Spleen (tissue), 11 donors: ENCODE measurements at regions not wholly inside any gene's neighbourhood (a gene's known extent, or its start where the extent isn't known, plus 50 kb on each side); places are given as distances from the start of the nearest gene placed in this dataset.

ENCODE experiments used
- DNase-seq: peaks from one replicate; pipeline ENCODE4 v3.0.0-alpha.2; 2020
- H3K27ac ChIP-seq, 8 donors: fragments of 200-600 bp; sonication (generic) in 7 of 8; 1 replicate in 4 of 8; 2 replicates in 4 of 8; pipeline versions ENCODE4 v1.5.0 to v1.8.0; 2016 to 2021; ENCODE audit warnings: inconsistent platforms in 4 of 8, mild to moderate bottlenecking in 4 of 8, moderate library complexity in 1 of 8
- H3K27me3 ChIP-seq, 7 donors: fragments of 200-600 bp; sonication (generic) in 6 of 7; replicated peaks in 1 of 7; 1 replicate in 4 of 7; 2 replicates in 3 of 7; pipeline versions ENCODE4 v1.5.0 to v1.8.0; 2016 to 2021; ENCODE audit warnings: inconsistent platforms in 3 of 7, mild to moderate bottlenecking in 1 of 7
- H3K36me3 ChIP-seq, 6 donors: fragments of 200-600 bp; sonication (generic) in 5 of 6; 1 replicate in 4 of 6; 2 replicates in 2 of 6; pipeline versions ENCODE4 v1.5.0 to v1.8.0; 2016 to 2021; ENCODE audit warnings: inconsistent platforms in 2 of 6
- H3K4me1 ChIP-seq, 6 donors: fragments of 200-600 bp; sonication (generic) in 5 of 6; 1 replicate in 3 of 6; 2 replicates in 3 of 6; pipeline versions ENCODE4 v1.5.0 to v1.8.0; 2016 to 2021; ENCODE audit warnings: inconsistent platforms in 3 of 6
- H3K4me3 ChIP-seq, 8 donors: fragments of 200-600 bp; sonication (generic) in 7 of 8; 1 replicate in 4 of 8; 2 replicates in 4 of 8; pipeline versions ENCODE4 v1.5.0 to v1.8.0; 2016 to 2021; ENCODE audit warnings: inconsistent platforms in 4 of 8, mild to moderate bottlenecking in 4 of 8, moderate library complexity in 2 of 8
- H3K9me3 ChIP-seq, 8 donors: fragments of 200-600 bp; sonication (generic) in 7 of 8; 1 replicate in 4 of 8; 2 replicates in 4 of 8; pipeline versions ENCODE4 v1.5.0 to v1.8.0; 2016 to 2021; ENCODE audit warnings: inconsistent platforms in 4 of 8
- POLR2A ChIP-seq, 3 donors: fragments of 450-650 bp; IDR thresholded peaks; one replicate each; pipeline ENCODE4 v1.5.1; 2017; ENCODE audit warnings: antibody characterized with exemption in 3 of 3, mild to moderate bottlenecking in 1 of 3
- POLR2AphosphoS5 ChIP-seq, 3 donors: sonication (generic); formaldehyde crosslinking; IDR thresholded peaks; one replicate each; pipeline ENCODE4 v1.5.1; 2017; ENCODE audit warnings: antibody characterized with exemption in 3 of 3
- WGBS, 5 donors: extraction: QIAGEN DNeasy Blood & Tissue Kit in 3 of 5; methylation state at CpG; one replicate each; pipeline versions ENCODE4 v1.1.5 to v1.1.7; 2013 to 2018; 5-methylcytosine and 5-hydroxymethylcytosine counted together
- intact Hi-C: fragments of 100-400 bp; cut with DNase I; formaldehyde crosslinking; loops from one replicate; pipeline ENCODE4 v1.15.0; 2023; ENCODE audit warnings: low total_unique reads
- TF ChIP-seq, protein P1 (sequence below), 11 experiments: fragments of 200-600 bp in 7 of 11; fragments of 450-650 bp in 4 of 11; sonication (generic) in 4 of 11; IDR thresholded peaks in 8 of 11; conservative IDR thresholded peaks in 3 of 11; 1 replicate in 7 of 11; 2 replicates in 4 of 11; pipeline versions ENCODE4 v1.4.0 to v1.8.0; 2016 to 2021; ENCODE audit warnings: antibody characterized with exemption in 11 of 11, inconsistent platforms in 4 of 11, mild to moderate bottlenecking in 1 of 11
- donor health status: healthy with polysubstance abuse.
- donor health status: DM: no; HTN: no; CAD: no; lungs with moderate emphysema.
- donor health status: DM: no; HTN: no; CAD: no.
- donor health status: Bipolar disorder and iron deficiency.
- donor health status: healthy.
- donor health status: DM: no; HTN: no; CAD: no.
- donor health status: DM: yes; HTN: yes; CAD: no.

DNA sequence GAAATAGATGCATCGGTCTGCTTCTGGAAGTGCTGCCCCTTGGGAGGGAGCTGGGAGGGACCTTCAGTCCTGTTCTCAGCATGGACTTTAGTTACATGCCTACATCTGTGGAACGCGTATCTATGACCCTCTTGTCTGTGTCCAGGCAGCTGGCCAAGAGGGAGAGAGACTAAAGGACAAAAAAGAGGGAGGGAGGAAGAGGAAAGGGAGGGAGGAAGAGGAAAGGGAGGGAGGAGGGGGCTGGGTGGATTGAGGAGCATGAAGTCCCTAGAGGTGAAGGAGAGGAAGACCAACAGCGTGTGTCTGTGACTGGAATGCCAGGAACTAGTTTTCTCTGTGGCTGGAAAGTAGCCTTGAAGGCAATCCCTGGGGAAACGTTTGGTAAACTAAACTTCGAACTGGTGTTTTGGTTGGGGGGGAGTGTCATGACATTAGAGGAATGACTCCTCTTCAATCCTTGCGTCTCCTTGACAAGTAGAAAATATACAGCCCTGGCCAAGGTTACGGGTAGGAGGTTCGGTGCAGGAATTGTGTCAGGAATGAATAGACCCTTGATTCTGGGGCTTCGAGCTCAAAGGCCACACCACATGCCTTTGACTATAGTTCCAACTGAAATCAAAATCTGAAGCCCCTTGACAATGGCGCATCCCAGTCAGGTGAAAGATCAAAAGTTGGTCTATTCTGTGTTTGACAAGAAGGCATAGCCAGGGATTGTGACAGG is 52.0 kb upstream of the PLEKHG1 start:
- Histone ChIP-seq H3K27ac (peak overlapping the region in 3 of 8 donors; percentile 9 to 28 (median 20)), H3K4me1 (peaks cover 0 to 17% (median 10%) of the 10 kb centered on the region in 6 donors), H3K4me3 (no peak overlapping the region), H3K27me3 (peaks cover 0 to 4% (median 0%) of the 10 kb centered on the region in 7 donors), H3K36me3 (no peaks in the 10 kb centered on the region), H3K9me3 (no peaks in the 10 kb centered on the region)
- 52 to 67% (median 63%) methylated on average over 11 of the region's 11 CpGs for WGBS, 5 donors
- DNase-seq: no peak
- TF ChIP-seq, protein P1, sequence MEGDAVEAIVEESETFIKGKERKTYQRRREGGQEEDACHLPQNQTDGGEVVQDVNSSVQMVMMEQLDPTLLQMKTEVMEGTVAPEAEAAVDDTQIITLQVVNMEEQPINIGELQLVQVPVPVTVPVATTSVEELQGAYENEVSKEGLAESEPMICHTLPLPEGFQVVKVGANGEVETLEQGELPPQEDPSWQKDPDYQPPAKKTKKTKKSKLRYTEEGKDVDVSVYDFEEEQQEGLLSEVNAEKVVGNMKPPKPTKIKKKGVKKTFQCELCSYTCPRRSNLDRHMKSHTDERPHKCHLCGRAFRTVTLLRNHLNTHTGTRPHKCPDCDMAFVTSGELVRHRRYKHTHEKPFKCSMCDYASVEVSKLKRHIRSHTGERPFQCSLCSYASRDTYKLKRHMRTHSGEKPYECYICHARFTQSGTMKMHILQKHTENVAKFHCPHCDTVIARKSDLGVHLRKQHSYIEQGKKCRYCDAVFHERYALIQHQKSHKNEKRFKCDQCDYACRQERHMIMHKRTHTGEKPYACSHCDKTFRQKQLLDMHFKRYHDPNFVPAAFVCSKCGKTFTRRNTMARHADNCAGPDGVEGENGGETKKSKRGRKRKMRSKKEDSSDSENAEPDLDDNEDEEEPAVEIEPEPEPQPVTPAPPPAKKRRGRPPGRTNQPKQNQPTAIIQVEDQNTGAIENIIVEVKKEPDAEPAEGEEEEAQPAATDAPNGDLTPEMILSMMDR (IDR thresholded peaks at IDR 0.05 in 8 of 11, conservative IDR thresholded peaks at IDR 0.05 in 3 of 11): peak in 1 of 11 experiments; percentile 19
- no peak for TF ChIP-seq POLR2AphosphoS5 (IDR thresholded peaks at IDR 0.05)
- intact Hi-C loops: no loop called here

DNA sequence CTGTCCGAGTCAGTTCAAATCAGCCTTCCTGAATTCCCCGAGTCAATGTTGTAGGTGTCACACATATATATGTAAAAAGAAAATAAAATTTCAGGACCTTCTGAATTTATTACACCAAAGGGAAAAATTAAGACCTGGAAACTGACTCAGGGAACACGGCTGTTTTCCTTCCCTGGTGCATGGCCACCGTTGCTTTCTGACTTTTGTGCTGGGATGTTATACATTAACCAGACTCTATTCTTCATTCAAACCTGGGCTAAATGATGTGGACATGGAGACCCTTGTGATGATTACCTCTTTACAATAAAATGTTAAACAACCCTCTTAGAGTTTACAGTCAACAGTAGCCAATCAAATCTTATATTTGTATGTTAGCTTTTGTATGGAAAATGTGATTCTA is 51.4 kb upstream of the PLEKHG1 start:
- H3K36me3 ChIP-seq: no peaks in the 10 kb centered on the region
- no peak for DNase-seq
- no peak overlapping the region for H3K4me3 ChIP-seq
- intact Hi-C loops: no loop called here
- peaks cover 0 to 4% (median 0%) of the 10 kb centered on the region in 7 donors for H3K27me3 ChIP-seq
- H3K9me3 ChIP-seq: no peaks in the 10 kb centered on the region
- peak overlapping the region in 1 of 8 donors; percentile 20 for H3K27ac ChIP-seq
- TF ChIP-seq POLR2A (IDR thresholded peaks at IDR 0.05): no peak
- TF ChIP-seq, protein P1 (IDR thresholded peaks at IDR 0.05 in 8 of 11, conservative IDR thresholded peaks at IDR 0.05 in 3 of 11): no peak
- TF ChIP-seq POLR2AphosphoS5 (IDR thresholded peaks at IDR 0.05): no peak
- 89 to 98% (median 94%) methylated on average over 4 of the region's 4 CpGs for WGBS, 5 donors
- H3K4me1 ChIP-seq: peaks cover 0 to 17% (median 10%) of the 10 kb centered on the region in 6 donors

DNA sequence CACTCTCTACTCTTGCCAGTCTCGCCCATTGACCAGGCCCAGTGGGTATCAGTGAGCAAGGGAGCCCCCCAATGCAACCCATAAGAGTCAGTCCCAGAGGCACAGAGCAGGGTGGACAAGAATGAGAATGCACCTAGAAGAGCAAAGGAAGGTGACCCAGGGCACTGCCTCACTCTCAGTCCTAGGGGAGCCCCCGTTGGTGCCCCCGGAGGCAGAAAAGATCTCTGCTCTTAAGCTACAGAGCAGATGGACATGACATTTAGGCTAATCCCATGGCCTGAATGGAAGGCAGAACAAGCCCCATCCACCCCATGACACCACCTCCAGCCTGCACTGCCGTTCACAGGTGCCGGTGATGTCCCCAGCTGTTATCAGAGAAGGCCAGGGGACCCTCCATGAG is 50.7 kb upstream of the PLEKHG1 start:
- peaks cover 0 to 17% (median 10%) of the 10 kb centered on the region in 6 donors for H3K4me1 ChIP-seq
- no peak overlapping the region for H3K27ac ChIP-seq
- H3K27me3 ChIP-seq: peaks cover 0 to 4% (median 0%) of the 10 kb centered on the region in 7 donors
- DNase-seq: no peak
- H3K9me3 ChIP-seq: no peaks in the 10 kb centered on the region
- intact Hi-C loops: no loop called here
- no peak for TF ChIP-seq POLR2AphosphoS5 (IDR thresholded peaks at IDR 0.05)
- H3K36me3 ChIP-seq: no peaks in the 10 kb centered on the region
- WGBS, 5 donors: 71 to 99% (median 93%) methylated on average over 3 to 5 of the region's 5 CpGs
- no peak overlapping the region for H3K4me3 ChIP-seq

DNA sequence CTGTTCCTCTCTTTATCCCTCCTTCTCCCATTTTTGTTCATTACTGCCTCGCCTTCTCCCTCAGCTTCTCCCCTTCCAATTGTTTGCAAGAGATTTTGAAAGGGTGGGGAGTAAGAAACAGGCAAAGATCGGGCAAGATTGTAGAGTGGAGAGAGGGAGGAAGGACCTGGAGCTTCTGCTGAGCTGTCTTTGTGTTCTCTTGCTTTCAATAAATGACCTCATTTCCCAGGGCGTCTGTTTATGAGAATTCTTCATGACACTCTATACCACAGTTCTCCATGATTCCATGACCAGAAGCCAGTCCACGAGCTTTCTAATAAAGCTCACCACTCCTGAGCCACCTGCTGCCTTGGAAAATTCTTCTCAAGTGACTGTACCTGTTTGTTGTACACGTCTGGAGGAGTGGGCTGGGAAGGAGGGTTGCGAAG is 50.0 kb upstream of the PLEKHG1 start:
- Histone ChIP-seq H3K27me3 (no peaks in the 10 kb centered on the region), H3K4me3 (no peak overlapping the region), H3K4me1 (peaks cover 0 to 17% (median 10%) of the 10 kb centered on the region in 6 donors), H3K36me3 (no peaks in the 10 kb centered on the region), H3K27ac (no peak overlapping the region), H3K9me3 (no peaks in the 10 kb centered on the region)
- no peak for DNase-seq
- intact Hi-C loops: no loop called here
- no peak for TF ChIP-seq POLR2AphosphoS5 (IDR thresholded peaks at IDR 0.05)
- TF ChIP-seq, protein P1 (IDR thresholded peaks at IDR 0.05 in 8 of 11, conservative IDR thresholded peaks at IDR 0.05 in 3 of 11): no peak
- 77 to 88% (median 87%) methylated on average over 6 of the region's 6 CpGs for WGBS, 5 donors
